GM23248 (cell line): ENCODE measurements at regions not wholly inside any gene's neighbourhood (a gene's known extent, or its start where the extent isn't known, plus 50 kb on each side); places are given as distances from the start of the nearest gene placed in this dataset.

ENCODE experiments used
- DNase-seq: peaks from one replicate; pipeline ENCODE4 v3.0.0-alpha.2; 2015
- H2AFZ ChIP-seq: fragments of 200-600 bp; sonication (generic); 2 replicates; pipeline ENCODE4 v1.6.1; 2016; ENCODE audit warnings: antibody characterized with exemption
- H3F3A ChIP-seq: fragments of 200-600 bp; sonication (generic); 2 replicates; pipeline ENCODE4 v1.6.1; 2016; ENCODE audit warnings: mild to moderate bottlenecking, antibody characterized with exemption, mixed run types; ENCODE audit not compliant: insufficient read depth
- H3K27ac ChIP-seq: fragments of 200-600 bp; sonication (generic); 2 replicates; pipeline ENCODE4 v1.5.1; 2016; ENCODE audit warnings: mild to moderate bottlenecking
- H3K27me3 ChIP-seq: fragments of 200-600 bp; sonication (generic); replicated peaks from 2 replicates; pipeline ENCODE4 v1.6.1; 2016; ENCODE audit warnings: mild to moderate bottlenecking; ENCODE audit not compliant: insufficient read depth
- H3K36me3 ChIP-seq: fragments of 200-600 bp; sonication (generic); 2 replicates; pipeline ENCODE4 v1.6.1; 2016; ENCODE audit warnings: low read depth, mild to moderate bottlenecking
- H3K4me1 ChIP-seq: fragments of 200-600 bp; sonication (generic); 2 replicates; pipeline ENCODE4 v1.6.1; 2016; ENCODE audit warnings: mild to moderate bottlenecking; ENCODE audit not compliant: insufficient read depth
- H3K4me2 ChIP-seq: fragments of 200-600 bp; sonication (generic); one replicate; pipeline ENCODE4 v1.6.1; 2016; ENCODE audit warnings: mild to moderate bottlenecking; ENCODE audit not compliant: unreplicated experiment
- H3K4me3 ChIP-seq: fragments of 200-600 bp; sonication (generic); 2 replicates; pipeline ENCODE4 v1.5.1; 2016; ENCODE audit warnings: mild to moderate bottlenecking
- H3K79me2 ChIP-seq: fragments of 200-600 bp; sonication (generic); 2 replicates; pipeline ENCODE4 v1.6.1; 2016; ENCODE audit warnings: mild to moderate bottlenecking; ENCODE audit not compliant: insufficient read depth
- H3K9ac ChIP-seq: fragments of 200-600 bp; sonication (generic); 2 replicates; pipeline ENCODE4 v1.6.1; 2016; ENCODE audit warnings: mild to moderate bottlenecking
- H3K9me2 ChIP-seq: fragments of 200-600 bp; sonication (generic); 2 replicates; pipeline ENCODE4 v1.6.1; 2016; ENCODE audit warnings: mixed run types, mild to moderate bottlenecking, moderate library complexity; ENCODE audit not compliant: insufficient read depth
- H3K9me3 ChIP-seq: fragments of 200-600 bp; sonication (generic); one replicate; pipeline ENCODE4 v1.6.1; 2017; ENCODE audit warnings: low read depth
- H4K20me1 ChIP-seq: fragments of 200-600 bp; sonication (generic); 2 replicates; pipeline ENCODE4 v1.6.0; 2016; ENCODE audit not compliant: insufficient read depth
- EZH2 ChIP-seq: fragments of 200-600 bp; sonication (generic); IDR thresholded peaks from 2 replicates; pipeline ENCODE4 v1.6.1; 2018; ENCODE audit warnings: antibody characterized with exemption, mild to moderate bottlenecking; ENCODE audit not compliant: insufficient read depth, poor library complexity, severe bottlenecking
- EZH2phosphoT487 ChIP-seq: fragments of 200-600 bp; sonication (generic); IDR thresholded peaks from 2 replicates; pipeline ENCODE4 v1.6.1; 2018; ENCODE audit warnings: antibody characterized with exemption, moderate library complexity, mild to moderate bottlenecking, low read depth; ENCODE audit not compliant: insufficient read depth
- WGBS, 2 experiments: methylation state at CpG; one replicate each; pipeline ENCODE4 v1.1.6; 2015 to 2017; ENCODE audit warnings: low lambda C conversion rate in 2 of 2, low coverage in 1 of 2; ENCODE audit errors: missing lambda C conversion rate in 2 of 2; 5-methylcytosine and 5-hydroxymethylcytosine counted together
- in situ Hi-C: fragments of 300-500 bp; cut with MboI; formaldehyde crosslinking; loops from 2 replicates; pipeline ENCODE4 v1.15.0; 2020

DNA sequence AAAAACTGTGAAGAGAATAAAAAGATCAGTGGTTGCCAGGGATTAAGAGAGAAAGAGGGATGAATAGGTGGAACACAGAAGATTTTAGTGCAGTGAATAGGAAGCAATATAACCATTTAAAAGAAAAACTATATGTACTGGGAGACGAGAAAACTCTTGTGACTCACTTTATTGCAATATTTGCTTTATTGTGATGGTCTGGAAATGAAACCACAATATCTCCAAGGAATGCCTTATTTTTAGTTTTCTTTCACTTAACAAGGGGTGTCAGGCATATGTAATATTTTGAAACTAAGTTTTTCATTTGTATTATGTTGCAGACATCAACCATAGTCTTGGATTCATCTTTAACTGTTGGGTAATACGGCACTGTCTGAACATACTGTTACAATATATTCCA is 1308.2 kb downstream of the PCDH9 start:
- no peaks in the 10 kb centered on the region for H3K79me2 ChIP-seq
- WGBS, 2 experiments, result 28 to 33% methylated on average over 2 of the region's 2 CpGs
- H2AFZ ChIP-seq, result no peak overlapping the region
- TF ChIP-seq EZH2phosphoT487 (no peak), EZH2 (no peak)
- H3K9me2 ChIP-seq, result no peaks in the 10 kb centered on the region
- H3K27me3 ChIP-seq, result no peaks in the 10 kb centered on the region
- no peaks in the 10 kb centered on the region for H3K9me3 ChIP-seq
- H3K36me3 ChIP-seq, result no peaks in the 10 kb centered on the region
- no peaks in the 10 kb centered on the region for H4K20me1 ChIP-seq
- H3K27ac ChIP-seq, result no peak overlapping the region
- H3K4me1 ChIP-seq, result no peaks in the 10 kb centered on the region
- H3K4me2 ChIP-seq, result no peak overlapping the region
- no peak overlapping the region for H3K4me3 ChIP-seq
- no peaks in the 10 kb centered on the region for H3F3A ChIP-seq
- DNase-seq, result no peak
- in situ Hi-C loops, result loop anchor here (10.0 kb wide), 1 partner anchor 57 kb away; no protein-coding TSS in a partner anchor
- H3K9ac ChIP-seq, result no peak overlapping the region

DNA sequence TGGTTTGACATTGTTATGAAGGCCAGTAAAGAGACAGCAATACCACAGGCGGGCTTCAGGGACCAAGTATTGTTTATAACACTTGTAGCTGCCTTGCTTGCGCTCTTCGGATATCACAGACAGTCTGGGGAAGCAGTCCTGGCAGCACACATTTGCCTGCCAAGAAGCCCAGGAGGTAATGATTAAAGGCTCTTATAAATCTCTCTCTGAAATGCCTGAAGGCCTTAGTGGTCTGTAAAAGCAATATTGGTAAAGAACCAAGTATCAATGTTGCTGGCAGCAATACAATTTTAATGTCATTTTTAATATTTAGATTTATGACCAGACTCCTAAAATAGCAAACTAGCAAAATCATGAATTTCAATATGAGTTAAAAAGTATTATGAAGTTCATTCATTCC is 1312.4 kb downstream of the PCDH9 start:
- no peak overlapping the region for H3K4me2 ChIP-seq
- H3K4me1 ChIP-seq, result 0 out of 2 replicates have a peak, but pooled peaks cover 5% of the 10 kb centered on the region
- no peaks in the 10 kb centered on the region for H3K27me3 ChIP-seq
- H4K20me1 ChIP-seq, result no peaks in the 10 kb centered on the region
- H3K4me3 ChIP-seq, result no peak overlapping the region
- 7 to 9% methylated on average over 3 of the region's 3 CpGs for WGBS, 2 experiments
- no peak overlapping the region for H3K27ac ChIP-seq
- H3F3A ChIP-seq, result no peaks in the 10 kb centered on the region
- DNase-seq, result no peak
- H3K9me2 ChIP-seq, result no peaks in the 10 kb centered on the region
- no peaks in the 10 kb centered on the region for H3K9me3 ChIP-seq
- no peaks in the 10 kb centered on the region for H3K36me3 ChIP-seq
- no peaks in the 10 kb centered on the region for H3K79me2 ChIP-seq
- in situ Hi-C loops, result no loop called here
- no peak overlapping the region for H3K9ac ChIP-seq
- TF ChIP-seq EZH2 (no peak), EZH2phosphoT487 (no peak)
- no peak overlapping the region for H2AFZ ChIP-seq

DNA sequence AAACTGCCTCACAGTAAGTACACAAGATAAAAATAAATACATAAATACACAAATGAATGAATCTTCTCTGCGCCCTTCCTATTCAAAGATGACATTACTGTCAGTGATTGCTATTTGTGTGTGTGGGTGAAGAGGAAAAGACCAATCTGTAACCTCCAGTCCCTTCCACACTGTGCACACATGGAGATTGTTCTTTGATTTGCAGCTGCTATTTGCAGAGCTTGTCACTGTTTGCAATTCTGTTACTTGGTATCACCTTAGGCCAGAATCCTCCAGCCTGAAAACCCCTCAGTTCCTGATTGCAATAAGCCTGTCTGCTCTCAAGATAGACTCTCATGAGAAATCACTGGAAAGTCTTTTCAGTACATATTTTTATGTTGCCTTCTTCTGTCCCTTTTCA is 1314.9 kb downstream of the PCDH9 start:
- no peaks in the 10 kb centered on the region for H3K79me2 ChIP-seq
- H3K27me3 ChIP-seq, result no peaks in the 10 kb centered on the region
- H3K36me3 ChIP-seq, result no peaks in the 10 kb centered on the region
- H3F3A ChIP-seq, result no peaks in the 10 kb centered on the region
- in situ Hi-C loops, result no loop called here
- no peaks in the 10 kb centered on the region for H3K9me3 ChIP-seq
- no peak overlapping the region for H3K27ac ChIP-seq
- WGBS, 2 experiments, result 18 to 39% methylated on average over 1 of the region's 1 CpG
- 0 out of 2 replicates have a peak, but pooled peaks cover 5% of the 10 kb centered on the region for H3K4me1 ChIP-seq
- no peaks in the 10 kb centered on the region for H3K9me2 ChIP-seq
- H2AFZ ChIP-seq, result no peak overlapping the region
- no peak overlapping the region for H3K9ac ChIP-seq
- H3K4me2 ChIP-seq, result no peak overlapping the region
- H3K4me3 ChIP-seq, result no peak overlapping the region
- TF ChIP-seq EZH2phosphoT487 (no peak), EZH2 (no peak)
- H4K20me1 ChIP-seq, result no peaks in the 10 kb centered on the region
- DNase-seq, result no peak

DNA sequence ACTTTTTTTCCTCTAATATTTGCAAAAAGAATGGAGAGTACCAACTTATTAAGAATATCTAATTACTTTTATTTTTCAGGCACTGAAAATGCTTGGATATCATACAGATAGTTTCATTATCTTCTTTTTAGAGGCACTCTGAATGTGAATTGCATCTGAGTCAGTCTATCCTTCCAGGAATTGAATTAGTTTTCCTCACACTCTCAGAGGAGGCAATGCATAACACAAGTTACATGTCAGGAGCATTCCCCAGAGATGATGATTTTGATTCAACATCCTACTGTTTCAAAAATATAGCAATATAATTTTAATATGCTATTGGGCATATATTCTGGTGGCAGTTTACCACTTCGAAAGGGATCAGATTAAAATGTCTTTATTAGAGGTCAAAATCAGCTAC is 1315.4 kb downstream of the PCDH9 start:
- Histone ChIP-seq H3K9me2 (no peaks in the 10 kb centered on the region), H4K20me1 (no peaks in the 10 kb centered on the region), H3K4me1 (0 out of 2 replicates have a peak, but pooled peaks cover 5% of the 10 kb centered on the region), H3K27me3 (no peaks in the 10 kb centered on the region), H3K4me3 (no peak overlapping the region), H2AFZ (no peak overlapping the region), H3K9me3 (no peaks in the 10 kb centered on the region), H3K79me2 (no peaks in the 10 kb centered on the region), H3K27ac (no peak overlapping the region), H3K4me2 (no peak overlapping the region), H3K9ac (no peak overlapping the region), H3K36me3 (no peaks in the 10 kb centered on the region), H3F3A (no peaks in the 10 kb centered on the region)
- in situ Hi-C loops, result no loop called here
- TF ChIP-seq EZH2phosphoT487, result no peak
- no peak for TF ChIP-seq EZH2
- DNase-seq, result peak; percentile 36
- WGBS, 2 experiments, result 29 to 41% methylated on average over 1 of the region's 1 CpG

DNA sequence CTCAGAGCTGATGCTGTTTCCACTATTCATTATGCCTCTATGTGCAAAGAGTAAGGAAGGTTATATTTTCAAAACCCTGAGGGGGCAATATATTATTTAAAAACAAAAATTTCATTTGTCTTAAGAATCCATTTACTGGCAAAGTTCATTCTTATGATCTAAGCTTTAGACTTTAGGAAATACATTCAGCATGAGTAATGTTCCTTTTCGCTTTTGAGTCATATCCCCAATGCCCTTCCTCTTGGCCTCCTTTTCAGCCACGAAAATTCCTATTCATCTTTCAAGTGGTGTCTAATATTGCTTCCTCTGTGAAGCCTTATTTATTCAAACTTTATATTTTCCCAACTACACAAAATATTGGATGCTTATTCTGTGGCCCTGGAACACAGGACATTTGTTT is 1317.0 kb downstream of the PCDH9 start:
- Histone ChIP-seq H2AFZ (no peak overlapping the region), H3K36me3 (no peaks in the 10 kb centered on the region), H3K9ac (no peak overlapping the region), H3K4me1 (0 out of 2 replicates have a peak, but pooled peaks cover 5% of the 10 kb centered on the region), H3K27ac (no peak overlapping the region), H3K27me3 (no peaks in the 10 kb centered on the region), H3K79me2 (no peaks in the 10 kb centered on the region), H3F3A (no peaks in the 10 kb centered on the region), H4K20me1 (no peaks in the 10 kb centered on the region), H3K4me3 (no peak overlapping the region), H3K9me3 (no peaks in the 10 kb centered on the region), H3K9me2 (no peaks in the 10 kb centered on the region), H3K4me2 (peak overlapping the region; percentile 38)
- WGBS, 2 experiments, result 0 to 2% methylated on average over 2 of the region's 2 CpGs
- TF ChIP-seq EZH2 (no peak), EZH2phosphoT487 (no peak)
- in situ Hi-C loops, result no loop called here
- DNase-seq, result peak; percentile 64
